ENCODE measurements at regions not wholly inside any gene's neighbourhood (a gene's known extent, or its start where the extent isn't known, plus 50 kb on each side); places are given as distances from the start of the nearest gene placed in this dataset.
"Not testable (repeated sequence)": the region's sequence is repeated elsewhere in the genome, so short reads cannot be mapped to it uniquely, and the experiment has no call there.

DNA sequence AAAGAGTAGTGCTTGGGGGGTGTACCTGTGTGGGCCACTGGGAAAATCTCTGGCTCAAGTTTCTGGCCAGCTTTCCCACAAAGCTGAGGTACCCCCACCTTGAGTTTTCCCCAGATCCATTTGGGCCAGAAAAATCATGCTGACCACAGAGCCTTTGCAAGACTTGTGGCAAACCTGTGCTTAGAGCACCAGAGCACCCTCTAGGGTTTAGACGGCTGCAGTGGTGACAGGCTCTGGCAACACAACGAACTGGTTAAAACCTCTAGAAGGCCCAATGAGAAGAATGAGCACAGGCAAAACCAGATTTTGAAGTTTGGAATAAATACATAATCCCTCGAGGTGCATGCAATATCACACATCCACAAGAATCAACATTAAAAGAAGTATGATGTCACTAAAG lies 290.7 kb upstream of the FOLH1 start:
- H3K36me3 Mint-ChIP-seq (ENCODE audit: low read depth): no peaks in the 10 kb centered on the region

DNA sequence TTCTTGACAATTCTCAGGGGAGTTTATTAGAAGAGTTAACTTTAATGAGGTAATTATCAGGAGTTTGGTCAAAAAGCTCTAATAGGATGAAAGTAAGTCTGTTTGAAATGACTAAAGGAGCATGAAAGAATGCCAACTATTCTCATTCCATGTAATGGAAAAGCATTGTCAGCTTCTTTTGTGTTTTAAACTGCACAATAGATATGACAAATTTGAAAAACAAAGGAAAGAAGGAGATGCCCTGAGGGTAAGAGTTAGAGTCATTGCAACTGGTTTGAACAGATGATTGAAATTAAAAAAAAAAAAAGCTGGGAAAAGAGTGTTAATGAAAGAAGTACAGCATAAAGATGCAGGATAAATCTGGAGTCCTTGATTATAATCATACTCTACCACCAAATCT lies 296.8 kb upstream of the FOLH1 start:
- intact Hi-C loops (cut with micrococcal nuclease): no loop called here
- no peaks in the 10 kb centered on the region for H3K4me1 Mint-ChIP-seq
- H3K4me3 Mint-ChIP-seq: no peak overlapping the region
- TF ChIP-seq, protein P1, sequence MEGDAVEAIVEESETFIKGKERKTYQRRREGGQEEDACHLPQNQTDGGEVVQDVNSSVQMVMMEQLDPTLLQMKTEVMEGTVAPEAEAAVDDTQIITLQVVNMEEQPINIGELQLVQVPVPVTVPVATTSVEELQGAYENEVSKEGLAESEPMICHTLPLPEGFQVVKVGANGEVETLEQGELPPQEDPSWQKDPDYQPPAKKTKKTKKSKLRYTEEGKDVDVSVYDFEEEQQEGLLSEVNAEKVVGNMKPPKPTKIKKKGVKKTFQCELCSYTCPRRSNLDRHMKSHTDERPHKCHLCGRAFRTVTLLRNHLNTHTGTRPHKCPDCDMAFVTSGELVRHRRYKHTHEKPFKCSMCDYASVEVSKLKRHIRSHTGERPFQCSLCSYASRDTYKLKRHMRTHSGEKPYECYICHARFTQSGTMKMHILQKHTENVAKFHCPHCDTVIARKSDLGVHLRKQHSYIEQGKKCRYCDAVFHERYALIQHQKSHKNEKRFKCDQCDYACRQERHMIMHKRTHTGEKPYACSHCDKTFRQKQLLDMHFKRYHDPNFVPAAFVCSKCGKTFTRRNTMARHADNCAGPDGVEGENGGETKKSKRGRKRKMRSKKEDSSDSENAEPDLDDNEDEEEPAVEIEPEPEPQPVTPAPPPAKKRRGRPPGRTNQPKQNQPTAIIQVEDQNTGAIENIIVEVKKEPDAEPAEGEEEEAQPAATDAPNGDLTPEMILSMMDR (IDR thresholded peaks at IDR 0.05): no peak
- H3K27ac Mint-ChIP-seq: no peak overlapping the region
- ChIA-PET CTCF (no interaction called here), POLR2A (no interaction called here)
- no peak for DNase-seq
- no peaks in the 10 kb centered on the region for H3K36me3 Mint-ChIP-seq (ENCODE audit: low read depth)
- ATAC-seq (ENCODE audit: low read depth): no peak
- H3K9me3 Mint-ChIP-seq: peaks cover 6% of the 10 kb centered on the region
- no peaks in the 10 kb centered on the region for H3K27me3 Mint-ChIP-seq

More for the DNA sequence above, 290.7 kb upstream of the FOLH1 start:
- Mint-ChIP-seq H3K27me3 (no peaks in the 10 kb centered on the region), H3K9me3 (peaks cover 6% of the 10 kb centered on the region), H3K4me3 (no peak overlapping the region), H3K4me1 (no peaks in the 10 kb centered on the region), H3K27ac (no peak overlapping the region)
- POLR2A ChIA-PET: no interaction called here
- CTCF ChIA-PET: no interaction called here
- intact Hi-C loops (cut with micrococcal nuclease): no loop called here
- TF ChIP-seq, protein P1 (IDR thresholded peaks at IDR 0.05): no peak
- ATAC-seq (ENCODE audit: low read depth): no peak
- DNase-seq: no peak

DNA sequence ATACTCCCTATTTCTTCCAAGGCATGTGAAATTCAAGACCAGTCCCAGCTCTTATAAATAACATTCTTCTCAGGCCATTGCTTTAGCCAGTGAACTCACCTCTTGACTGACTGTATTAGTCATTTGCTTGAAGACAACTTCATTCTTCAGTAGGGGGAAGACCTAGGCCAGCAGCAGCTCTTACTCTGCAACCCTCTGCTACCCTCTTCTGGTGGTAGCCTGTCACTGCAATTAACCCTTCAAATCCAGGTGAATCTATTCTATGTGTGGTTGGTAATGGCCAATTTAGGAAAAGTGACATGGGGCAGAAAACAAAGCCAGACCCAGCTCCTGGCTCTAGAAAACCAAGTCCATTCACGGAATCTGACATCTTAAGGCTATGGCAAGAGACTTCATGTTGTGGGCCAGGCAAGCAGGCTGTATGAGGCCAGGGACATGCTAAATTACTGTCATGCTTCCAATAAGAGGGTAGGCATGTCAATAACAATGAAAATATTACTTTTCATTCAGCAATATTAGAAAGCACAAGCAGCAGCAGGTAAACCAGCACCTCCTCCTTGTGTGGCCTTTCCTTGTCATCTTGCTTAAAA lies 317.9 kb upstream of the FOLH1 start:
- CTCF ChIA-PET; H3K4me3 Mint-ChIP-seq; POLR2A ChIA-PET; H3K9me3 Mint-ChIP-seq; H3K4me1 Mint-ChIP-seq; H3K27me3 Mint-ChIP-seq; DNase-seq; H3K27ac Mint-ChIP-seq; H3K36me3 Mint-ChIP-seq (ENCODE audit: low read depth): not testable (repeated sequence)
- peak; percentile 68 for ATAC-seq (ENCODE audit: low read depth)
- intact Hi-C loops (cut with micrococcal nuclease): loop anchor here (5.0 kb wide), 1 partner anchor 1354 kb away; no protein-coding TSS in a partner anchor

- H3K4me1 Mint-ChIP-seq: no peaks in the 10 kb centered on the region
- POLR2A ChIA-PET: no interaction called here
Observed at GRCh38 chr11:49533204-49533603, 324.8 kb upstream of the FOLH1 start.

GRCh38 chr11:49538927-49539326 lies 330.5 kb upstream of the FOLH1 start:
- POLR2A ChIA-PET; H3K27ac Mint-ChIP-seq; H3K4me3 Mint-ChIP-seq; DNase-seq; H3K4me1 Mint-ChIP-seq; H3K27me3 Mint-ChIP-seq; ATAC-seq (ENCODE audit: low read depth); CTCF ChIA-PET; H3K9me3 Mint-ChIP-seq; intact Hi-C loops (cut with micrococcal nuclease); H3K36me3 Mint-ChIP-seq (ENCODE audit: low read depth): not testable (repeated sequence)

More at GRCh38 chr11:49533204-49533603, 324.8 kb upstream of the FOLH1 start:
- TF ChIP-seq, protein P1 (IDR thresholded peaks at IDR 0.05): no peak
- H3K4me3 Mint-ChIP-seq: no peak overlapping the region
- no peaks in the 10 kb centered on the region for H3K36me3 Mint-ChIP-seq (ENCODE audit: low read depth)
- intact Hi-C loops (cut with micrococcal nuclease): no loop called here
- H3K9me3 Mint-ChIP-seq: peaks cover 9% of the 10 kb centered on the region
- H3K27me3 Mint-ChIP-seq: no peaks in the 10 kb centered on the region
- ATAC-seq (ENCODE audit: low read depth): no peak
- DNase-seq: no peak
- CTCF ChIA-PET: no interaction called here
- H3K27ac Mint-ChIP-seq: no peak overlapping the region

DNA sequence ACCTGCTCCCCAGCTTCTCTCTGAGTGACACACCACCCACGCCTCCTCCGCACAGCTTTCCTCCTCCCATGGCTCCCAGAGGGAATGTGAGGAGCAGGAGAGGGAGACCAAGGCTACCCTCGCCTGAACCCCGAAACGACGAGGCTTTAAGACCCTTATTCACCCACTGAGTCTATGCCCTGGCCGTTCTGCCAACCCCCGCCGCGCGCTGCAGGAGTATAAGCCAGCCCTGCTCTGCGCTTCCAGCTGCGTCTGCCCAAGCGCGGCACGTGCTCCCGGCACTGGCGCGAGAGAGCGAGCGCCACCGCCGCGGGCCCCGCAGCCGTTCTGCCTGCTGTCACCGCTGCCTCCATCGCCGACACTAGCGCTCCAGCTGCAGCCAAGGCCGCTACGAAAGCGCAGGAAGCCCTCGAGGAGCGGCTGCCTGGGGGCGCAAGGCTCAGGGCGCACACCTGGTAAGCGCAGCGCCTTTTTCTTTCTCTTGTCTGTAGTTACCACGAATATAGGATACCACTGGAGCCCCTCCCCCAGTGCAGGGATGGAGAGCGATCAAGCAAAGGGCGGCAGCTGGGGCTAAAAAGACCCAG lies 350.0 kb upstream of the FOLH1 start:
- DNase-seq; H3K27ac Mint-ChIP-seq; H3K9me3 Mint-ChIP-seq; ATAC-seq (ENCODE audit: low read depth); H3K27me3 Mint-ChIP-seq; intact Hi-C loops (cut with micrococcal nuclease); H3K4me3 Mint-ChIP-seq; POLR2A ChIA-PET; H3K36me3 Mint-ChIP-seq (ENCODE audit: low read depth); H3K4me1 Mint-ChIP-seq; CTCF ChIA-PET: not testable (repeated sequence)

DNA sequence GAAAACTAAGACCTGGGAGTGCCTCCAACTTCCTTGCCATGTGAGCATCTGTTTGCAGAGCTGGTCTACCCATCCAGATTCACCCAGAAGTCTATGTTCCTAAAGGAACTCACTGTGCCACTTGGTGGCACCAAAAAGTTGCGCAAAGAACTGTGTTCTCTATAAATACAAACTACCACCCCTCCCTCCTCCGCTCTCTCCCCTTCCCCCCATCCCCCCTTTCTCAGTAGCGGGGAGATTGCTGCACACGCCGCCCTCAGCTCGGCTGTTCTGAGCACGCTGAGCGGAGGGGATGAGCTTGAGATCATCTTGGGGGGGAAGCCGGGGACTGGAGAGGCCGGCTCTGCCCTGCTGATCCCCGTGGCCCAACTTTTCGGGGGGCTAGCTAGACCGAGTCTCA lies 352.2 kb upstream of the FOLH1 start:
- H3K27ac Mint-ChIP-seq; DNase-seq; H3K27me3 Mint-ChIP-seq; H3K4me1 Mint-ChIP-seq; ATAC-seq (ENCODE audit: low read depth); POLR2A ChIA-PET; H3K36me3 Mint-ChIP-seq (ENCODE audit: low read depth); H3K9me3 Mint-ChIP-seq; CTCF ChIA-PET; intact Hi-C loops (cut with micrococcal nuclease); H3K4me3 Mint-ChIP-seq: not testable (repeated sequence)

- intact Hi-C loops (cut with micrococcal nuclease); H3K4me3 Mint-ChIP-seq; H3K9me3 Mint-ChIP-seq; H3K4me1 Mint-ChIP-seq; POLR2A ChIA-PET; H3K27me3 Mint-ChIP-seq; CTCF ChIA-PET; H3K36me3 Mint-ChIP-seq (ENCODE audit: low read depth); DNase-seq; H3K27ac Mint-ChIP-seq; ATAC-seq (ENCODE audit: low read depth): not testable (repeated sequence)
Observed at GRCh38 chr11:49561240-49561880, 353.0 kb upstream of the FOLH1 start.

DNA sequence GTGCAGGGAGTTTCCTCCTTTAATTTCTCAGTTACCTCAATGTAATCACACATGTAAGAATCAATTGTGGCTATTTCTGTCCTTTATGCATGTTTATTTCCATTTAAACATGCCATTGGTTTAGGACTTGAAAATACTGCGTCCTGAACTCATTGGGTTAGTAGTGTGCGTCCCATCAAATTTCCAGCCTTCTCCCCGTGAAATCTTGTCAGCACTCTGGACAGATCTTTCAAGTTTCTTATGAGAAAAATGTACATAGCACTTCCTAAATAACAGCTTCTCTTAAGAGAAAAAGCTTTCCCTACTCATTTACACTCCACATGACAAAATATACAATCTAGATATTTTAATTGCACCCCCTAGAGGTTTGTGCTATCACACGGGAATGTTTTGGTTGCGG lies 353.9 kb upstream of the FOLH1 start:
- H3K27me3 Mint-ChIP-seq, POLR2A ChIA-PET: not testable (repeated sequence)

DNA sequence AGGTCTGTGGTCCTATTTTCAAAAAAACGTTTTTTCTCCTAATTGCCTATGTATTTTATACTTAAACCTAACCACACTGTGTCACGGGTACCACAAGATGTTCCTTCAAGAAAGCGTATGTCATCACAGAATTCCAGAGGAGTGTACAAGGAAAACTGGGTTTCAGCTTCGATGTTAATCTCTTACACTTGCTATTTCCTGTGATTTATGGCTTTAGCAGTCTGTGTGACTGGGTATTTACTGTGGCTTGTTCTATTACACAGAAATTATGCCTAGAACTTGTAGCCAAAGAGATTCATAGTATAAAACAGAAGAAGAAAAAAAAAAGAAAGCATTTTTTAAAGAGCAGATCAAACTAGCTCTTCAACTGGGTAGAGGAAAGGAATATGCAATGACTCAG lies 371.1 kb upstream of the FOLH1 start:
- H3K27ac Mint-ChIP-seq; H3K27me3 Mint-ChIP-seq; H3K4me3 Mint-ChIP-seq; H3K36me3 Mint-ChIP-seq (ENCODE audit: low read depth); DNase-seq; H3K4me1 Mint-ChIP-seq; CTCF ChIA-PET; ATAC-seq (ENCODE audit: low read depth); intact Hi-C loops (cut with micrococcal nuclease); H3K9me3 Mint-ChIP-seq; POLR2A ChIA-PET: not testable (repeated sequence)

More for the DNA sequence above, 353.9 kb upstream of the FOLH1 start:
- H3K4me1 Mint-ChIP-seq; CTCF ChIA-PET; DNase-seq; H3K27ac Mint-ChIP-seq; ATAC-seq (ENCODE audit: low read depth); intact Hi-C loops (cut with micrococcal nuclease); H3K36me3 Mint-ChIP-seq (ENCODE audit: low read depth); H3K9me3 Mint-ChIP-seq; H3K4me3 Mint-ChIP-seq: not testable (repeated sequence)

Data from activated B cell treated with CpG ODN at 0.5 μM for 24 hours (primary cell).